ENCODE measurements at regions not wholly inside any gene's neighbourhood (a gene's known extent, or its start where the extent isn't known, plus 50 kb on each side); places are given as distances from the start of the nearest gene placed in this dataset.

GRCh38 chr6:4010048-4010447 lies 68.9 kb downstream of the FAM217A start:
- DNase-seq: no peak

- no peak for DNase-seq
Measured at GRCh38 chr6:4010689-4011090, 68.2 kb downstream of the FAM217A start.

- no peak for DNase-seq
Measured at GRCh38 chr6:4012826-4013225, 66.1 kb downstream of the FAM217A start.

GRCh38 chr6:4017058-4017739 lies 61.7 kb downstream of the FAM217A start:
- DNase-seq: no peak

GRCh38 chr6:4017834-4018170 lies 61.1 kb downstream of the FAM217A start:
- DNase-seq: no peak

GRCh38 chr6:4018171-4018923 lies 60.6 kb downstream of the FAM217A start:
- DNase-seq: peak; percentile 97

All from activated CD8-positive, alpha-beta memory T cell treated with anti-CD3 and anti-CD28 coated beads, Interleukin-2, amount 50 U/mL, for 4 hours (primary cell).